Fibroblast of lung (primary cell): ENCODE measurements at regions not wholly inside any gene's neighbourhood (a gene's known extent, or its start where the extent isn't known, plus 50 kb on each side); places are given as distances from the start of the nearest gene placed in this dataset.

Experiments used
- DNase-seq, 2 donors: peaks; one replicate each; pipeline versions ENCODE4 v3.0.0 to v3.0.0-alpha.2; 2010; ENCODE audit warnings: low read depth in 2 of 2
- H2AFZ ChIP-seq: 2 replicates; pipeline ENCODE4 v1.5.1; 2012; ENCODE audit warnings: low read length, control low read depth, inconsistent platforms
- H3K27ac ChIP-seq: 2 replicates; pipeline ENCODE4 v1.5.1; 2011; ENCODE audit warnings: low read length, control low read depth; ENCODE audit not compliant: insufficient read depth
- H3K27me3 ChIP-seq: 2 replicates; pipeline ENCODE4 v1.5.1; 2011; ENCODE audit warnings: mild to moderate bottlenecking, low read length; ENCODE audit not compliant: control insufficient read depth, insufficient read depth
- H3K36me3 ChIP-seq: 2 replicates; pipeline ENCODE4 v1.5.1; 2011; ENCODE audit warnings: low read length; ENCODE audit not compliant: control insufficient read depth, insufficient read depth
- H3K4me1 ChIP-seq: 2 replicates; pipeline ENCODE4 v1.5.1; 2011; ENCODE audit warnings: low read length; ENCODE audit not compliant: control insufficient read depth, insufficient read depth; ENCODE audit errors: extremely low read depth
- H3K4me2 ChIP-seq: 2 replicates; pipeline ENCODE4 v1.5.1; 2011; ENCODE audit warnings: low read length, control low read depth; ENCODE audit not compliant: insufficient read depth; ENCODE audit errors: extremely low read depth
- H3K4me3 ChIP-seq, 4 experiments: fragments of 200-600 bp in 1 of 4; sonication (generic) in 1 of 4; replicated peaks in 1 of 4; 2 replicates each; pipeline ENCODE4 v1.5.1; 2011 to 2016; ENCODE audit warnings: low read length in 4 of 4, low read depth in 3 of 4, mild to moderate bottlenecking in 3 of 4, control low read depth in 2 of 4, inconsistent platforms in 1 of 4, mixed read lengths in 1 of 4; ENCODE audit not compliant: insufficient read depth in 1 of 4; ENCODE audit errors: control extremely low read depth in 1 of 4
- H3K79me2 ChIP-seq: 2 replicates; pipeline ENCODE4 v1.5.1; 2012; ENCODE audit warnings: mild to moderate bottlenecking, low read length, inconsistent platforms; ENCODE audit not compliant: control insufficient read depth, insufficient read depth
- H3K9ac ChIP-seq: 2 replicates; pipeline ENCODE4 v1.5.1; 2011; ENCODE audit warnings: mild to moderate bottlenecking, low read length, control low read depth; ENCODE audit not compliant: insufficient read depth
- H3K9me3 ChIP-seq: 2 replicates; pipeline ENCODE4 v1.5.1; 2012; ENCODE audit warnings: low read depth, low read length; ENCODE audit not compliant: control insufficient read depth, insufficient read depth
- H4K20me1 ChIP-seq: 2 replicates; pipeline ENCODE4 v1.5.1; 2011; ENCODE audit warnings: low read length; ENCODE audit not compliant: control insufficient read depth, insufficient read depth; ENCODE audit errors: extremely low read depth
- EZH2 ChIP-seq: IDR thresholded peaks from 2 replicates; pipeline ENCODE4 v1.5.1; 2012; ENCODE audit warnings: low read length, control low read depth, mild to moderate bottlenecking; ENCODE audit errors: missing control alignments
- TF ChIP-seq, protein P1 (sequence below), 2 donors: IDR thresholded peaks in 1 of 2; conservative IDR thresholded peaks in 1 of 2; 1 replicate in 1 of 2; 2 replicates in 1 of 2; pipeline ENCODE4 v1.5.1; 2011 to 2012; ENCODE audit warnings: low read length in 2 of 2, control low read depth in 1 of 2, inconsistent platforms in 1 of 2, low read depth in 1 of 2, mild to moderate bottlenecking in 1 of 2

DNA sequence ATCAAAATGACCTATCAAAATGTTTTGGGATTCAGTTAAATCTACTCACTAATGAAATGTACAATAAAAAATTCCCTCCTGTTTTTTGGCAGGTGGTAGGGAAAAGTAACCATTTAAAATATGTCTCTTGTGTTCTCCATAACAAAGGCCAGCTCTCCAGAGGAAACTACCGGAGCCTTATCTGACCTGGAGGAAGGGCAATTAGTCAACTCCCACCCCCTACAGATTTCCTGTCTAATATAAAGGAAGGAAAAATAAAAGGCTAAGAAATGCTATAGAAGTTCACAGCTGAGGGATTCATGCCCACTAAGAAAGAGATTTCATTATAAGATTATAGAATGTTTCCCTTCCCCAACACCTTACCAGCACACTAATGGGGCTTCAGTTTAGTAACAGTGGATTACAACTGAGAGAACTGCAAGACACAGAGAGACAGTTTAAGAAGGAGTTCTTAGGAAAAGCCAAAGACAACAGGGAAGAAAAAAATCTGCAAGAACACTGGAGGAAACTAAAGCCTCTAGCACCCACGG lies 376.5 kb upstream of the KCNMB2 start:
- no peak overlapping the region for H3K27ac ChIP-seq
- H3K4me2 ChIP-seq: no peak overlapping the region
- no peaks in the 10 kb centered on the region for H3K9me3 ChIP-seq
- H3K4me1 ChIP-seq: no peaks in the 10 kb centered on the region
- no peaks in the 10 kb centered on the region for H3K36me3 ChIP-seq
- H3K27me3 ChIP-seq: no peaks in the 10 kb centered on the region
- H4K20me1 ChIP-seq: no peaks in the 10 kb centered on the region
- H3K9ac ChIP-seq: no peak overlapping the region
- TF ChIP-seq, protein P1, sequence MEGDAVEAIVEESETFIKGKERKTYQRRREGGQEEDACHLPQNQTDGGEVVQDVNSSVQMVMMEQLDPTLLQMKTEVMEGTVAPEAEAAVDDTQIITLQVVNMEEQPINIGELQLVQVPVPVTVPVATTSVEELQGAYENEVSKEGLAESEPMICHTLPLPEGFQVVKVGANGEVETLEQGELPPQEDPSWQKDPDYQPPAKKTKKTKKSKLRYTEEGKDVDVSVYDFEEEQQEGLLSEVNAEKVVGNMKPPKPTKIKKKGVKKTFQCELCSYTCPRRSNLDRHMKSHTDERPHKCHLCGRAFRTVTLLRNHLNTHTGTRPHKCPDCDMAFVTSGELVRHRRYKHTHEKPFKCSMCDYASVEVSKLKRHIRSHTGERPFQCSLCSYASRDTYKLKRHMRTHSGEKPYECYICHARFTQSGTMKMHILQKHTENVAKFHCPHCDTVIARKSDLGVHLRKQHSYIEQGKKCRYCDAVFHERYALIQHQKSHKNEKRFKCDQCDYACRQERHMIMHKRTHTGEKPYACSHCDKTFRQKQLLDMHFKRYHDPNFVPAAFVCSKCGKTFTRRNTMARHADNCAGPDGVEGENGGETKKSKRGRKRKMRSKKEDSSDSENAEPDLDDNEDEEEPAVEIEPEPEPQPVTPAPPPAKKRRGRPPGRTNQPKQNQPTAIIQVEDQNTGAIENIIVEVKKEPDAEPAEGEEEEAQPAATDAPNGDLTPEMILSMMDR (conservative IDR thresholded peaks at IDR 0.05 in 1 of 2, IDR thresholded peaks at IDR 0.05 in 1 of 2; ENCODE audit: low read depth in 1 of 2, low read length in 2 of 2): no peak
- no peak for TF ChIP-seq EZH2
- H2AFZ ChIP-seq: no peak overlapping the region
- no peaks in the 10 kb centered on the region for H3K79me2 ChIP-seq
- DNase-seq: peak in 1 of 2 donors; percentile 23
- no peak overlapping the region for H3K4me3 ChIP-seq

DNA sequence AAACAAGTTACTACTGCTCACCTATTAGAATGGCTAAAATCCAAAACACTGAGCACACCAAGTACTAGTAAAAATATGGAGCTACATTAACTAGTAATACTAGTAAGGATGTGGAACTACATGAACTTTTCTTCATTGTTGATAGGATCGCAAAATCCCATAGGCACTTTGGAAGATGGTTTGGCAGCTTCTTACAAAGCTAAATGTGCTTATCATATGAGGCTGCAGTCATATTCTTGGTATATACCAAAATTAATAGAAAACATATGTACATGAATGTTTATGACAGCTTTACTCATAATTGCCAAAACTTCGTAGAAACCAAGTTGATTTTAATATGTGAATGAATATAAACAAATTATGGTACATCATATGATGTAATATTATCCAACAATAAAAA lies 366.8 kb upstream of the KCNMB2 start:
- no peak overlapping the region for H2AFZ ChIP-seq

DNA sequence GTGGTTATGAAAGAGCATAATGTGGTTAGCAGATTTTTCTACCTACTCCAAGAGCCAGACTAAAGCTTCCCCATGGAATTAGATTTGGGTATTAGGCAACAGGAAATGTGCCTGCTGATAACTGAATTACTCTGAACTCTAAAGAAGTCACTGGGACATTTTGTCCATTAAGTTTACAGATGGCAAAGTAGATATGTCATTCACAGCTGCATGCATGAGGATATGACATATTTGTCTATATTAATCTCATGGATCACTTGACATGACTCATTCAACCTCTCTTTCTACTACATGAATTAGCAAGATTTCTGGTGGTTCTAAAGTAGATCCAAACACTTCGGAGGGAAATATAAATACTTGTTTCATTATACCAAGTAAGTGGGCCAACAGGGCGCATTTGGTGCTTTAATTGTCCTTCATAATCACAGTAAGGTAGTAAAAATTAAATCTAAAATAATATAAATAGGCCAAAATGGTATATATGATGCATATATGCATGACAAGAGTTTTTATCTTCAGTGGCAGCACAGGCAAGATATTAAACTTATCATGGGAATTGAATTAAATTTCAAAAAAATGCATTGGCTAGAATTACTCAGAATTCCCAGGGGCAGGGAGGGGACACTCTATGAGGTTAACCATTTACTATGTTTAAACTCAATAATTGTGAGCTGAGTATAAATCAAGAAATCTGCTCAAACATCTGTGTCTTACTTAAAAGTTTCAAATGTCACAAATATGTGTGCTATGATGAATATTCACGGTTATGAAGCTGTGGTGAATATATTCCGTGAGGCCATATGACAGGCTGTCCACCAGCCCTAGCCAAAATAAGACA lies 365.3 kb upstream of the KCNMB2 start:
- no peaks in the 10 kb centered on the region for H3K36me3 ChIP-seq
- H3K9ac ChIP-seq: no peak overlapping the region
- H2AFZ ChIP-seq: no peak overlapping the region
- no peak overlapping the region for H3K4me2 ChIP-seq
- no peaks in the 10 kb centered on the region for H3K79me2 ChIP-seq
- DNase-seq: peak; percentile 95
- no peak overlapping the region for H3K4me3 ChIP-seq
- no peaks in the 10 kb centered on the region for H4K20me1 ChIP-seq
- H3K27ac ChIP-seq: no peak overlapping the region
- H3K4me1 ChIP-seq: peaks cover 2% of the 10 kb centered on the region
- H3K27me3 ChIP-seq: no peaks in the 10 kb centered on the region
- no peaks in the 10 kb centered on the region for H3K9me3 ChIP-seq
- no peak for TF ChIP-seq EZH2
- TF ChIP-seq, protein P1 (conservative IDR thresholded peaks at IDR 0.05 in 1 of 2, IDR thresholded peaks at IDR 0.05 in 1 of 2; ENCODE audit: low read depth in 1 of 2, low read length in 2 of 2): no peak

More for the DNA sequence above, 366.8 kb upstream of the KCNMB2 start:
- no peak for TF ChIP-seq EZH2
- TF ChIP-seq, protein P1 (conservative IDR thresholded peaks at IDR 0.05 in 1 of 2, IDR thresholded peaks at IDR 0.05 in 1 of 2; ENCODE audit: low read depth in 1 of 2, low read length in 2 of 2): no peak
- Histone ChIP-seq H3K4me1 (peaks cover 2% of the 10 kb centered on the region), H3K79me2 (no peaks in the 10 kb centered on the region), H3K27me3 (no peaks in the 10 kb centered on the region), H3K4me3 (no peak overlapping the region), H3K36me3 (no peaks in the 10 kb centered on the region), H3K27ac (no peak overlapping the region), H3K9ac (no peak overlapping the region), H3K9me3 (no peaks in the 10 kb centered on the region), H4K20me1 (no peaks in the 10 kb centered on the region), H3K4me2 (no peak overlapping the region)
- DNase-seq: peak in 1 of 2 donors; percentile 57
